Fibroblast of lung (primary cell): ENCODE measurements at regions not wholly inside any gene's neighbourhood (a gene's known extent, or its start where the extent isn't known, plus 50 kb on each side); places are given as distances from the start of the nearest gene placed in this dataset.

Experiments
- DNase-seq, 2 donors: peaks; one replicate each; pipeline versions ENCODE4 v3.0.0 to v3.0.0-alpha.2; 2010; ENCODE audit warnings: low read depth in 2 of 2
- H2AFZ ChIP-seq: 2 replicates; pipeline ENCODE4 v1.5.1; 2012; ENCODE audit warnings: low read length, control low read depth, inconsistent platforms
- H3K27ac ChIP-seq: 2 replicates; pipeline ENCODE4 v1.5.1; 2011; ENCODE audit warnings: low read length, control low read depth; ENCODE audit not compliant: insufficient read depth
- H3K27me3 ChIP-seq: 2 replicates; pipeline ENCODE4 v1.5.1; 2011; ENCODE audit warnings: mild to moderate bottlenecking, low read length; ENCODE audit not compliant: control insufficient read depth, insufficient read depth
- H3K36me3 ChIP-seq: 2 replicates; pipeline ENCODE4 v1.5.1; 2011; ENCODE audit warnings: low read length; ENCODE audit not compliant: control insufficient read depth, insufficient read depth
- H3K4me1 ChIP-seq: 2 replicates; pipeline ENCODE4 v1.5.1; 2011; ENCODE audit warnings: low read length; ENCODE audit not compliant: control insufficient read depth, insufficient read depth; ENCODE audit errors: extremely low read depth
- H3K4me2 ChIP-seq: 2 replicates; pipeline ENCODE4 v1.5.1; 2011; ENCODE audit warnings: low read length, control low read depth; ENCODE audit not compliant: insufficient read depth; ENCODE audit errors: extremely low read depth
- H3K4me3 ChIP-seq, 4 experiments: fragments of 200-600 bp in 1 of 4; sonication (generic) in 1 of 4; replicated peaks in 1 of 4; 2 replicates each; pipeline ENCODE4 v1.5.1; 2011 to 2016; ENCODE audit warnings: low read length in 4 of 4, low read depth in 3 of 4, mild to moderate bottlenecking in 3 of 4, control low read depth in 2 of 4, inconsistent platforms in 1 of 4, mixed read lengths in 1 of 4; ENCODE audit not compliant: insufficient read depth in 1 of 4; ENCODE audit errors: control extremely low read depth in 1 of 4
- H3K79me2 ChIP-seq: 2 replicates; pipeline ENCODE4 v1.5.1; 2012; ENCODE audit warnings: mild to moderate bottlenecking, low read length, inconsistent platforms; ENCODE audit not compliant: control insufficient read depth, insufficient read depth
- H3K9ac ChIP-seq: 2 replicates; pipeline ENCODE4 v1.5.1; 2011; ENCODE audit warnings: mild to moderate bottlenecking, low read length, control low read depth; ENCODE audit not compliant: insufficient read depth
- H3K9me3 ChIP-seq: 2 replicates; pipeline ENCODE4 v1.5.1; 2012; ENCODE audit warnings: low read depth, low read length; ENCODE audit not compliant: control insufficient read depth, insufficient read depth
- H4K20me1 ChIP-seq: 2 replicates; pipeline ENCODE4 v1.5.1; 2011; ENCODE audit warnings: low read length; ENCODE audit not compliant: control insufficient read depth, insufficient read depth; ENCODE audit errors: extremely low read depth
- CTCF ChIP-seq, 2 donors: IDR thresholded peaks in 1 of 2; conservative IDR thresholded peaks in 1 of 2; 1 replicate in 1 of 2; 2 replicates in 1 of 2; pipeline ENCODE4 v1.5.1; 2011 to 2012; ENCODE audit warnings: low read length in 2 of 2, control low read depth in 1 of 2, inconsistent platforms in 1 of 2, low read depth in 1 of 2, mild to moderate bottlenecking in 1 of 2
- EZH2 ChIP-seq: IDR thresholded peaks from 2 replicates; pipeline ENCODE4 v1.5.1; 2012; ENCODE audit warnings: low read length, control low read depth, mild to moderate bottlenecking; ENCODE audit errors: missing control alignments

- H4K20me1 ChIP-seq = no peaks in the 10 kb centered on the region
- no peak overlapping the region for H3K4me2 ChIP-seq
- no peak for TF ChIP-seq CTCF (conservative IDR thresholded peaks at IDR 0.05 in 1 of 2, IDR thresholded peaks at IDR 0.05 in 1 of 2; ENCODE audit: low read depth in 1 of 2, low read length in 2 of 2)
- no peak for TF ChIP-seq EZH2
- no peak overlapping the region for H3K4me3 ChIP-seq
- no peaks in the 10 kb centered on the region for H3K4me1 ChIP-seq
- no peaks in the 10 kb centered on the region for H3K9me3 ChIP-seq
- H3K36me3 ChIP-seq = no peaks in the 10 kb centered on the region
- no peak overlapping the region for H3K9ac ChIP-seq
- no peak for DNase-seq
- H3K27me3 ChIP-seq = no peaks in the 10 kb centered on the region
- H3K79me2 ChIP-seq = no peaks in the 10 kb centered on the region
- H2AFZ ChIP-seq = no peak overlapping the region
- no peak overlapping the region for H3K27ac ChIP-seq
Measured at GRCh38 chr4:36494016-36494415, 212.6 kb downstream of the DTHD1 start.

GRCh38 chr4:36494747-36495146 lies 213.3 kb downstream of the DTHD1 start:
- H3K4me1 ChIP-seq = no peaks in the 10 kb centered on the region
- no peaks in the 10 kb centered on the region for H3K79me2 ChIP-seq
- DNase-seq = no peak
- no peak overlapping the region for H3K9ac ChIP-seq
- H3K27me3 ChIP-seq = no peaks in the 10 kb centered on the region
- H3K4me3 ChIP-seq = no peak overlapping the region
- no peaks in the 10 kb centered on the region for H3K36me3 ChIP-seq
- no peak overlapping the region for H3K4me2 ChIP-seq
- H3K9me3 ChIP-seq = no peaks in the 10 kb centered on the region
- no peak overlapping the region for H3K27ac ChIP-seq
- no peaks in the 10 kb centered on the region for H4K20me1 ChIP-seq
- TF ChIP-seq EZH2 (no peak), CTCF (conservative IDR thresholded peaks at IDR 0.05 in 1 of 2, IDR thresholded peaks at IDR 0.05 in 1 of 2; ENCODE audit: low read depth in 1 of 2, low read length in 2 of 2) (no peak)
- H2AFZ ChIP-seq = no peak overlapping the region

- Histone ChIP-seq H3K4me1 (no peaks in the 10 kb centered on the region), H3K4me3 (no peak overlapping the region), H4K20me1 (no peaks in the 10 kb centered on the region), H3K36me3 (no peaks in the 10 kb centered on the region), H3K4me2 (no peak overlapping the region), H3K27me3 (no peaks in the 10 kb centered on the region), H2AFZ (no peak overlapping the region), H3K9me3 (no peaks in the 10 kb centered on the region), H3K27ac (no peak overlapping the region), H3K79me2 (no peaks in the 10 kb centered on the region), H3K9ac (no peak overlapping the region)
- TF ChIP-seq EZH2 = no peak
- no peak for TF ChIP-seq CTCF (conservative IDR thresholded peaks at IDR 0.05 in 1 of 2, IDR thresholded peaks at IDR 0.05 in 1 of 2; ENCODE audit: low read depth in 1 of 2, low read length in 2 of 2)
- DNase-seq = no peak
Measured at GRCh38 chr4:36502350-36502749, 220.9 kb downstream of the DTHD1 start.
